H1 (cell line): ENCODE measurements at regions not wholly inside any gene's neighbourhood (a gene's known extent, or its start where the extent isn't known, plus 50 kb on each side); places are given as distances from the start of the nearest gene placed in this dataset.

Experiments used
- CTCF ChIA-PET: fragments of 300-600 bp; sonication (Branson Sonifier 250); formaldehyde crosslinking; loops from one replicate; lab custom pipeline; 2021; ENCODE audit not compliant: partially characterized antibody; lab: Charles Lee
- POLR2A ChIA-PET: fragments of 300-600 bp; sonication (Branson Sonifier 250); formaldehyde crosslinking; loops from one replicate; lab custom pipeline; 2021; ENCODE audit warnings: inconsistent platforms; ENCODE audit not compliant: partially characterized antibody; lab: Charles Lee
- DNase-seq, 2 experiments: peaks; one replicate each; pipeline versions ENCODE4 v3.0.0 to v3.0.0-alpha.2; 2010 to 2022; ENCODE audit warnings: low spot score in 2 of 2, low read depth in 1 of 2, mixed read lengths in 1 of 2
- FAIRE-seq: peaks from 2 replicates; lab custom pipeline; 2011; peaks lifted over from hg19 to GRCh38; lab: Jason Lieb, UNC
- H2AFZ ChIP-seq: 2 replicates; pipeline ENCODE4 v1.8.1; 2012; ENCODE audit warnings: low read length, inconsistent platforms
- H2AK5ac ChIP-seq: 2 replicates; pipeline ENCODE4 v1.6.1; 2013; ENCODE audit warnings: low read depth, low read length
- H2BK120ac ChIP-seq: replicated peaks from 2 replicates; pipeline ENCODE3; 2013; ENCODE audit warnings: low read depth, low read length, inconsistent platforms
- H2BK12ac ChIP-seq: 2 replicates; pipeline ENCODE4 v1.6.1; 2013; ENCODE audit warnings: low read depth, low read length
- H2BK15ac ChIP-seq: 2 replicates; pipeline ENCODE4 v1.6.1; 2013; ENCODE audit warnings: low read length
- H2BK20ac ChIP-seq: 2 replicates; pipeline ENCODE4 v1.6.1; 2013; ENCODE audit warnings: low read length
- H2BK5ac ChIP-seq: 2 replicates; pipeline ENCODE4 v1.6.1; 2013; ENCODE audit warnings: low read depth, low read length
- H3K14ac ChIP-seq: 2 replicates; pipeline ENCODE4 v1.6.1; 2013; ENCODE audit warnings: inconsistent platforms; ENCODE audit not compliant: insufficient read length
- H3K18ac ChIP-seq: 2 replicates; pipeline ENCODE4 v1.6.1; 2013; ENCODE audit warnings: low read length; ENCODE audit errors: extremely low read depth
- H3K23ac ChIP-seq: 2 replicates; pipeline ENCODE4 v1.6.1; 2013; ENCODE audit warnings: inconsistent platforms; ENCODE audit not compliant: insufficient read length
- H3K23me2 ChIP-seq: 2 replicates; pipeline ENCODE4 v1.6.1; 2013; ENCODE audit warnings: low read depth, low read length
- H3K27ac ChIP-seq: 2 replicates; pipeline ENCODE4 v1.6.1; 2011; ENCODE audit warnings: low read depth, low read length, inconsistent platforms
- H3K27me3 ChIP-seq, 4 experiments: replicated peaks in 1 of 4; 1 replicate in 1 of 4; 2 replicates in 3 of 4; pipeline versions ENCODE4 v1.6.1 to v1.8.1; 2011 to 2013; ENCODE audit warnings: low read length in 3 of 4, mild to moderate bottlenecking in 3 of 4, inconsistent platforms in 2 of 4, mixed read lengths in 2 of 4, moderate library complexity in 1 of 4; ENCODE audit not compliant: control insufficient read depth in 3 of 4, insufficient read depth in 3 of 4; ENCODE audit errors: extremely low read depth in 1 of 4
- H3K36me3 ChIP-seq, 4 experiments: 2 replicates each; pipeline versions ENCODE4 v1.6.1 to v1.8.1; 2011 to 2013; ENCODE audit warnings: mild to moderate bottlenecking in 4 of 4, low read length in 3 of 4, moderate library complexity in 2 of 4, control low read depth in 1 of 4, inconsistent platforms in 1 of 4; ENCODE audit not compliant: insufficient read depth in 4 of 4, control insufficient read depth in 2 of 4
- H3K4ac ChIP-seq: replicated peaks from 2 replicates; pipeline ENCODE3; 2013; ENCODE audit warnings: low read length, low read depth, mixed read lengths, inconsistent platforms; ENCODE audit not compliant: insufficient read length
- H3K4me1 ChIP-seq, 4 experiments: replicated peaks in 1 of 4; 1 replicate in 1 of 4; 2 replicates in 3 of 4; pipeline versions ENCODE4 v1.6.1 to v1.8.1; 2011 to 2013; ENCODE audit warnings: low read length in 3 of 4, inconsistent platforms in 2 of 4, mixed read lengths in 1 of 4; ENCODE audit not compliant: insufficient read depth in 4 of 4, control insufficient read depth in 3 of 4
- H3K4me2 ChIP-seq, 2 experiments: 2 replicates each; pipeline versions ENCODE4 v1.6.1 to v1.8.1; 2011 to 2013; ENCODE audit warnings: low read depth in 2 of 2, low read length in 2 of 2, control low read depth in 1 of 2, inconsistent platforms in 1 of 2, mild to moderate bottlenecking in 1 of 2; ENCODE audit not compliant: insufficient read depth in 1 of 2
- H3K4me3 ChIP-seq, 4 experiments: fragments of 200-600, 300-600 bp in 1 of 4; sonication (generic), shearing (Covaris generic), sonication (Bioruptor Twin) in 1 of 4; 2 replicates each; pipeline versions ENCODE4 v1.5.1 to v1.8.1; 2011 to 2016; ENCODE audit warnings: low read length in 4 of 4, low read depth in 3 of 4, control low read depth in 2 of 4, inconsistent platforms in 2 of 4, mild to moderate bottlenecking in 2 of 4, mixed read lengths in 1 of 4, moderate library complexity in 1 of 4; ENCODE audit not compliant: insufficient read depth in 2 of 4; ENCODE audit errors: extremely low read depth in 1 of 4
- H3K56ac ChIP-seq: replicated peaks from 2 replicates; pipeline ENCODE3; 2013; ENCODE audit warnings: low read depth, mild to moderate bottlenecking, mixed read lengths, low read length, inconsistent platforms; ENCODE audit not compliant: insufficient read length
- H3K79me1 ChIP-seq: 2 replicates; pipeline ENCODE4 v1.6.1; 2013; ENCODE audit warnings: low read depth, low read length, control low read depth
- H3K79me2 ChIP-seq, 2 experiments: 2 replicates each; pipeline versions ENCODE4 v1.6.1 to v1.8.1; 2012 to 2013; ENCODE audit warnings: low read length in 2 of 2, mild to moderate bottlenecking in 2 of 2, inconsistent platforms in 1 of 2; ENCODE audit not compliant: insufficient read depth in 2 of 2, control insufficient read depth in 1 of 2
- H3K9ac ChIP-seq, 4 experiments: replicated peaks in 1 of 4; 1 replicate in 1 of 4; 2 replicates in 3 of 4; pipeline versions ENCODE4 v1.6.1 to v1.8.1; 2011 to 2013; ENCODE audit warnings: low read depth in 3 of 4, low read length in 3 of 4, control low read depth in 2 of 4, mild to moderate bottlenecking in 2 of 4, moderate library complexity in 2 of 4, inconsistent platforms in 1 of 4; ENCODE audit errors: extremely low read depth in 1 of 4
- H3K9me3 ChIP-seq, 2 experiments: 2 replicates each; pipeline versions ENCODE4 v1.6.1 to v1.8.1; 2012 to 2013; ENCODE audit warnings: mild to moderate bottlenecking in 2 of 2, moderate library complexity in 2 of 2, control low read depth in 1 of 2, inconsistent platforms in 1 of 2, low read depth in 1 of 2, low read length in 1 of 2, mixed read lengths in 1 of 2; ENCODE audit not compliant: insufficient read depth in 2 of 2
- H4K20me1 ChIP-seq, 2 experiments: replicated peaks in 1 of 2; 2 replicates each; pipeline versions ENCODE3 to v1.8.1; 2011 to 2013; ENCODE audit warnings: inconsistent platforms in 2 of 2, low read length in 2 of 2, mild to moderate bottlenecking in 1 of 2; ENCODE audit not compliant: insufficient read depth in 2 of 2, control insufficient read depth in 1 of 2
- H4K5ac ChIP-seq: 2 replicates; pipeline ENCODE4 v1.6.1; 2013; ENCODE audit warnings: low read length, low read depth, mixed read lengths, inconsistent platforms; ENCODE audit not compliant: insufficient read length
- H4K8ac ChIP-seq: 2 replicates; pipeline ENCODE4 v1.8.0; 2013; ENCODE audit warnings: mild to moderate bottlenecking, moderate library complexity, low read length, inconsistent platforms; ENCODE audit not compliant: insufficient read depth; ENCODE audit errors: extremely low read depth
- H4K91ac ChIP-seq: replicated peaks from 2 replicates; pipeline ENCODE3; 2013; ENCODE audit warnings: low read length, mixed read lengths, inconsistent platforms; ENCODE audit not compliant: insufficient read length
- ASH2L ChIP-seq: fragments of 200-600, 300-600 bp; sonication (generic); IDR thresholded peaks from one replicate; pipeline ENCODE4 v1.7.1; 2017; ENCODE audit warnings: low read length
- EP300 ChIP-seq, 2 experiments: IDR thresholded peaks; 1 replicate in 1 of 2; 2 replicates in 1 of 2; pipeline ENCODE4 v1.6.1; 2011 to 2012; ENCODE audit warnings: low read depth in 2 of 2, low read length in 2 of 2, mild to moderate bottlenecking in 2 of 2, borderline replicate concordance in 1 of 2, inconsistent platforms in 1 of 2, moderate library complexity in 1 of 2
- RXRA ChIP-seq: IDR thresholded peaks from 2 replicates; pipeline ENCODE4 v1.6.1; 2011; ENCODE audit warnings: low read depth, mild to moderate bottlenecking, low read length, moderate library complexity; ENCODE audit not compliant: insufficient read depth
- WGBS, 2 experiments: shearing (Covaris generic) in 1 of 2; methylation state at CpG; one replicate each; pipeline versions ENCODE4 v1.1.6 to v1.1.7; 2013 to 2015; ENCODE audit warnings: low lambda C conversion rate in 2 of 2, mixed read lengths in 2 of 2, inconsistent platforms in 1 of 2, low coverage in 1 of 2, missing lambda C conversion rate in 1 of 2; ENCODE audit not compliant: insufficient replicate concordance in 2 of 2, insufficient coverage in 1 of 2, insufficient read length in 1 of 2; ENCODE audit errors: extremely low coverage in 1 of 2, missing lambda C conversion rate in 1 of 2; 5-methylcytosine and 5-hydroxymethylcytosine counted together

DNA sequence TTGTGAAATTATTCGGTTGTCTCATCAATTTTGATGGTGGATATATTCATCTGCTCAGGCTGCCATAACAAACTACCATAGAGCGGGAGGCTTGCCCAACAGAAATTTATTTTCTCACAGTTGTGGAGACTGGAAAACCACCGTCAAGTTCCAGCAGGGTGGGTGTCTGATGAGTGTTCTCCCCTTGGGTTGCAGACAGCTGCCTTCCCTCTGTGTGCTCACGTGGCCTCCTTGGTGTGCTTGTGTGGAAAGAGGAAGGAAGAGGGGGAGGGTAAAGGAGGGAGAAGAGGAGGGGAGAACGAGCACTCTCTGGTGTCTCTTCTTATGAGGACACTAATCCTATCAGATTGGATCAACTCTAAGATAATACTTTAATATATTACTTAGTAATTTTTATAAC, 123.8 kb upstream of the TEX13D start:
- Histone ChIP-seq H4K8ac (no peak overlapping the region), H3K79me1 (no peaks in the 10 kb centered on the region), H3K4me2 (no peak overlapping the region), H2BK120ac (no peak overlapping the region), H2AK5ac (no peak overlapping the region), H2BK15ac (no peak overlapping the region), H2AFZ (no peak overlapping the region), H3K4me3 (no peak overlapping the region), H3K27ac (no peak overlapping the region), H3K79me2 (no peaks in the 10 kb centered on the region), H3K4ac (no peak overlapping the region), H3K18ac (no peak overlapping the region), H2BK20ac (no peak overlapping the region), H3K9me3 (no peaks in the 10 kb centered on the region), H3K27me3 (no peaks in the 10 kb centered on the region)
- CTCF ChIA-PET: no interaction called here
- POLR2A ChIA-PET: interaction anchor here (0.6 kb wide), 1 partner anchor 533 kb away, joined by 4 read pairs; no protein-coding TSS in a partner anchor
- no peak for TF ChIP-seq RXRA
- TF ChIP-seq ASH2L: no peak
- no peak for TF ChIP-seq EP300 (IDR thresholded peaks at IDR 0.05; ENCODE audit: borderline replicate concordance in 1 of 2, low read depth in 2 of 2, low read length in 2 of 2)
- TF ChIP-seq, all 59 proteins: peak for 0
- Histone ChIP-seq H3K36me3 (no peaks in the 10 kb centered on the region), H3K9ac (no peak overlapping the region), H2BK5ac (no peak overlapping the region), H3K4me1 (no peaks in the 10 kb centered on the region; a peak in 1 of 7 replicates), H4K20me1 (no peaks in the 10 kb centered on the region), H3K56ac (no peak overlapping the region), H3K14ac (no peak overlapping the region), H2BK12ac (no peak overlapping the region), H3K23me2 (no peaks in the 10 kb centered on the region), H4K91ac (no peak overlapping the region), H4K5ac (no peak overlapping the region), H3K23ac (no peak overlapping the region)
- FAIRE-seq (peak; percentile 13), DNase-seq (no peak)
- WGBS, 2 experiments: 69% methylated on average over 3 of the region's 5 CpGs; no CpG with 5 or more reads in 1 of the 2 experiments
